22Rv1 (cell line): ENCODE measurements at regions not wholly inside any gene's neighbourhood (a gene's known extent, or its start where the extent isn't known, plus 50 kb on each side); places are given as distances from the start of the nearest gene placed in this dataset.

Experiments used
- ZFX ChIP-seq: fragments of 450-650 bp; IDR thresholded peaks from 2 replicates; pipeline ENCODE4 v1.6.1; 2017; ENCODE audit warnings: antibody characterized with exemption, borderline replicate concordance
- TF ChIP-seq, protein P1 (sequence below): fragments of 450-650 bp; IDR thresholded peaks from 2 replicates; pipeline ENCODE4 v1.5.1; 2017; ENCODE audit warnings: mild to moderate bottlenecking

DNA sequence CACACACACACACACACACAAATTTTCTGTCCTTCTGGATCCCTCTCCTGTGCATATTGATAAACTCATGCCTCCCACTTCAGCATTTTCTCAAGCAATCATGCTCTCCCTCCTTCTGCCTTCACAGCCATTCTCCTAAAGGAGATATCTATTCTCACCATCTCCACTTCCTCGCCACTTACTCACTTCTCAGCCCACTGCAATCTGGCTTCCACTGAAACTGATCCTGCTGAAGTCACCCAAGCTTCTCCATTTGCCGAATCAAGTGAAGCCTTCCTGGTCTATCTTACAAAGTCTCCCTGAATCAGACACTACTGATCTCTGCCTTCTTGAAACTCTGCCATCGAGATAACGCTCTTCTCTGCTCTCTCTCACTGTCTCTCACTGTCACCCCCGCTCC, 54.0 kb upstream of the GNAO1 start:
- TF ChIP-seq, protein P1, sequence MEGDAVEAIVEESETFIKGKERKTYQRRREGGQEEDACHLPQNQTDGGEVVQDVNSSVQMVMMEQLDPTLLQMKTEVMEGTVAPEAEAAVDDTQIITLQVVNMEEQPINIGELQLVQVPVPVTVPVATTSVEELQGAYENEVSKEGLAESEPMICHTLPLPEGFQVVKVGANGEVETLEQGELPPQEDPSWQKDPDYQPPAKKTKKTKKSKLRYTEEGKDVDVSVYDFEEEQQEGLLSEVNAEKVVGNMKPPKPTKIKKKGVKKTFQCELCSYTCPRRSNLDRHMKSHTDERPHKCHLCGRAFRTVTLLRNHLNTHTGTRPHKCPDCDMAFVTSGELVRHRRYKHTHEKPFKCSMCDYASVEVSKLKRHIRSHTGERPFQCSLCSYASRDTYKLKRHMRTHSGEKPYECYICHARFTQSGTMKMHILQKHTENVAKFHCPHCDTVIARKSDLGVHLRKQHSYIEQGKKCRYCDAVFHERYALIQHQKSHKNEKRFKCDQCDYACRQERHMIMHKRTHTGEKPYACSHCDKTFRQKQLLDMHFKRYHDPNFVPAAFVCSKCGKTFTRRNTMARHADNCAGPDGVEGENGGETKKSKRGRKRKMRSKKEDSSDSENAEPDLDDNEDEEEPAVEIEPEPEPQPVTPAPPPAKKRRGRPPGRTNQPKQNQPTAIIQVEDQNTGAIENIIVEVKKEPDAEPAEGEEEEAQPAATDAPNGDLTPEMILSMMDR: no peak
- no peak for TF ChIP-seq ZFX
